A673 (cell line): ENCODE measurements at regions not wholly inside any gene's neighbourhood (a gene's known extent, or its start where the extent isn't known, plus 50 kb on each side); places are given as distances from the start of the nearest gene placed in this dataset.

Source experiments
- BruUV-seq: library from RNA; stranded (reverse); fragments of 400-500 nt; replicated peaks from 2 replicates; lab custom pipeline; 2021; lab: Mats Ljungman, UMichigan
- CTCF ChIA-PET: fragments of 300-600 bp; sonication (Branson Sonifier 250); formaldehyde crosslinking; loops from one replicate; lab custom pipeline; 2022; ENCODE audit warnings: antibody characterized with exemption; lab: Charles Lee
- POLR2A ChIA-PET: fragments of 300-600 bp; sonication (Branson Sonifier 250); formaldehyde crosslinking; loops from one replicate; lab custom pipeline; 2022; ENCODE audit warnings: antibody characterized with exemption; ENCODE audit not compliant: low non-redundant PET; lab: Charles Lee
- DNase-seq: peaks from one replicate; pipeline ENCODE4 v3.0.0-alpha.2; 2015; ENCODE audit warnings: low spot score
- H3K27ac ChIP-seq: fragments of 200-600 bp; sonication (generic); 2 replicates; pipeline ENCODE4 v1.5.1; 2016; ENCODE audit warnings: mixed run types, low read depth, mild to moderate bottlenecking, mixed read lengths, antibody characterized with exemption, low read length; ENCODE audit not compliant: poor library complexity, severe bottlenecking
- H3K27me3 ChIP-seq: fragments of 200-600 bp; sonication (generic); replicated peaks from 2 replicates; pipeline ENCODE4 v1.6.1; 2017; ENCODE audit warnings: mixed run types, low read depth, mild to moderate bottlenecking, mixed read lengths, antibody characterized with exemption, low read length; ENCODE audit not compliant: insufficient read depth, poor library complexity
- H3K36me3 ChIP-seq: fragments of 200-600 bp; sonication (generic); 2 replicates; pipeline ENCODE4 v1.6.1; 2016; ENCODE audit warnings: mixed run types, mild to moderate bottlenecking, mixed read lengths, antibody characterized with exemption, low read length; ENCODE audit not compliant: insufficient read depth, poor library complexity, severe bottlenecking
- H3K4me1 ChIP-seq: fragments of 200-600 bp; sonication (generic); 2 replicates; pipeline ENCODE4 v1.6.1; 2017; ENCODE audit warnings: mixed run types, mild to moderate bottlenecking, mixed read lengths, antibody characterized with exemption, low read length; ENCODE audit not compliant: insufficient read depth, poor library complexity, severe bottlenecking
- H3K4me3 ChIP-seq: fragments of 200-600 bp; sonication (generic); 2 replicates; pipeline ENCODE4 v1.5.1; 2016; ENCODE audit warnings: low read depth, mixed run types, mild to moderate bottlenecking, mixed read lengths, low read length; ENCODE audit not compliant: poor library complexity, severe bottlenecking
- H3K9me3 ChIP-seq: fragments of 200-600 bp; sonication (generic); 2 replicates; pipeline ENCODE4 v1.6.1; 2016; ENCODE audit warnings: mixed run types, low read depth, mild to moderate bottlenecking, mixed read lengths, antibody characterized with exemption, low read length; ENCODE audit not compliant: poor library complexity, severe bottlenecking
- EZH2 ChIP-seq: fragments of 200-600 bp; sonication (generic); IDR thresholded peaks from 2 replicates; pipeline ENCODE4 v1.6.1; 2017; ENCODE audit warnings: borderline replicate concordance, low read depth, mild to moderate bottlenecking, mixed read lengths, antibody characterized with exemption, low read length; ENCODE audit not compliant: poor library complexity, severe bottlenecking
- intact Hi-C: fragments of 100-400 bp; cut with micrococcal nuclease; formaldehyde crosslinking; loops from one replicate; pipeline ENCODE4 v1.10.0; 2022; ENCODE audit not compliant: unreplicated experiment
- TF ChIP-seq, protein P1 (sequence below): fragments of 300-800, 200-600 bp; sonication (generic); conservative IDR thresholded peaks from 2 replicates; pipeline ENCODE4 v1.5.1; 2017; ENCODE audit warnings: low read depth, mild to moderate bottlenecking, antibody characterized with exemption, low read length, moderate library complexity, mixed read lengths

DNA sequence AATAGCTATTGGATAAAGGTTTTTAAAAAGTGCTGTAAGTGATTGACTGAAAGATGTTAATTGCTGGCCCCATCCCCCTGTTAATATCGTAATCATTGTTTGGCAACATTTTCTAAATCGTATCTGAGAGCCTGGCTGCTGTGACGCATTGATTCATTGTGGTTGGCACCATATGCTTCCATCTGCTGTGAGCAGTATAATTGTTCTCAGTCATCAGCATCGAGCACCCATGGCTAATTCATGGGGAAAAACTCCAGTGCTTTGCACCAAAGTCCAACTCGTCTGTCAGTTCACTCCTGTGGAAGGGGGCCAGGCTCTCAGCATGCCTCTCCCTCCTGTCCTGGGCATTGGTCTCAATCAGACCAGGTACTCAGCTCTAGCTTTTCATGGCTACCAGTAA lies 205.2 kb downstream of the STK31 start:
- CTCF ChIA-PET: no interaction called here
- no peaks in the 10 kb centered on the region for H3K27me3 ChIP-seq
- POLR2A ChIA-PET: no interaction called here
- no TSS peak for BruUV-seq
- DNase-seq: no peak
- no peak overlapping the region for H3K27ac ChIP-seq
- H3K36me3 ChIP-seq: no peaks in the 10 kb centered on the region
- H3K9me3 ChIP-seq: no peaks in the 10 kb centered on the region
- H3K4me3 ChIP-seq: no peak overlapping the region
- intact Hi-C loops: no loop called here
- no peaks in the 10 kb centered on the region for H3K4me1 ChIP-seq
- TF ChIP-seq, protein P1, sequence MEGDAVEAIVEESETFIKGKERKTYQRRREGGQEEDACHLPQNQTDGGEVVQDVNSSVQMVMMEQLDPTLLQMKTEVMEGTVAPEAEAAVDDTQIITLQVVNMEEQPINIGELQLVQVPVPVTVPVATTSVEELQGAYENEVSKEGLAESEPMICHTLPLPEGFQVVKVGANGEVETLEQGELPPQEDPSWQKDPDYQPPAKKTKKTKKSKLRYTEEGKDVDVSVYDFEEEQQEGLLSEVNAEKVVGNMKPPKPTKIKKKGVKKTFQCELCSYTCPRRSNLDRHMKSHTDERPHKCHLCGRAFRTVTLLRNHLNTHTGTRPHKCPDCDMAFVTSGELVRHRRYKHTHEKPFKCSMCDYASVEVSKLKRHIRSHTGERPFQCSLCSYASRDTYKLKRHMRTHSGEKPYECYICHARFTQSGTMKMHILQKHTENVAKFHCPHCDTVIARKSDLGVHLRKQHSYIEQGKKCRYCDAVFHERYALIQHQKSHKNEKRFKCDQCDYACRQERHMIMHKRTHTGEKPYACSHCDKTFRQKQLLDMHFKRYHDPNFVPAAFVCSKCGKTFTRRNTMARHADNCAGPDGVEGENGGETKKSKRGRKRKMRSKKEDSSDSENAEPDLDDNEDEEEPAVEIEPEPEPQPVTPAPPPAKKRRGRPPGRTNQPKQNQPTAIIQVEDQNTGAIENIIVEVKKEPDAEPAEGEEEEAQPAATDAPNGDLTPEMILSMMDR: no peak
- TF ChIP-seq EZH2: no peak

DNA sequence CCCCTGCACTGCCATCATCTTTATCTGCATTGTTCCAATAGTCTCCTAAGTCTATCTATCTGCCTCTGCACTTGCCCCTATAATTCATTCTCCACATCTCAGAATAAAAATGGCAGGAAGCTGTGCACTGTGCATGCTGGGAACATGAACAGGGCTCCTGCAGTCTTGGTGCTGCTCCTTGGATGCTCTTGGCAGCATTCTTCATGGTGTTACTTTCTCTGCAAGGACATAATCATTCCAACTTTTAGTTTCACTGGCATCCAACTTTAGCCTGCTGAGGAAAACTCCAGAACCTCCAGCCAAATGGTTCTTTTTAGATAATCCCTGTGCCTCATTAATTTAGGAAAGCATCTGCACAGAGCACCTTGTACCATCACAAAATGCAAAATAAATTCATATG lies 208.3 kb downstream of the STK31 start:
- Histone ChIP-seq H3K27ac (no peak overlapping the region), H3K27me3 (no peaks in the 10 kb centered on the region), H3K9me3 (no peaks in the 10 kb centered on the region), H3K36me3 (no peaks in the 10 kb centered on the region), H3K4me3 (no peak overlapping the region), H3K4me1 (no peaks in the 10 kb centered on the region)
- intact Hi-C loops: no loop called here
- DNase-seq: no peak
- ChIA-PET POLR2A (no interaction called here), CTCF (no interaction called here)
- TF ChIP-seq, protein P1: no peak
- no peak for TF ChIP-seq EZH2
- no TSS peak for BruUV-seq

DNA sequence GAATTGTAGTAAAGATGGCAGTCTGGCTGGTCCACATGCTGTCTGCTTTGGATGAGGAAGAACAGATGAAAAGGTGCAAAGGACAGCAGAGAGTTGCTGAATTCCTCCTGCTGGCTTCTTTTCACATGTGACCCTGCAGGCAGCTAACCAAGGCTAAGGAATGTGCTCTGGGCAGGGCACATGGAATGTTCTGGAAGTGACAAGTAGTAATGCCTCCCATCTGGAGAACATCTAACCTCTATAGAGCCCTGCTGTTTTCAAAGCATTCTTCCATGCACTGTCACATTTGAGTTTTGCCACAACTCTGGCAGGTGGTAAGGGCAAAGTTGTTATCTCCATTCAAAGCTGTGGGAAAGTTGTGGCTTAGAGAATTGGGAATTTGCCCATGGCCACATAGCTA lies 208.8 kb downstream of the STK31 start:
- Histone ChIP-seq H3K4me1 (no peaks in the 10 kb centered on the region), H3K4me3 (no peak overlapping the region), H3K36me3 (no peaks in the 10 kb centered on the region), H3K27ac (no peak overlapping the region), H3K27me3 (no peaks in the 10 kb centered on the region), H3K9me3 (no peaks in the 10 kb centered on the region)
- intact Hi-C loops: no loop called here
- no TSS peak for BruUV-seq
- TF ChIP-seq, protein P1: no peak
- no peak for TF ChIP-seq EZH2
- ChIA-PET CTCF (no interaction called here), POLR2A (no interaction called here)
- DNase-seq: no peak
